ENCODE measurements at regions not wholly inside any gene's neighbourhood (a gene's known extent, or its start where the extent isn't known, plus 50 kb on each side); places are given as distances from the start of the nearest gene placed in this dataset.

GRCh38 chr6:21861942-21862341 is 268.4 kb downstream of the SOX4 start:
- Histone ChIP-seq H3K4me1 (ENCODE audit: low read depth) (no peaks in the 10 kb centered on the region), H3K4me3 (no peak overlapping the region), H3K36me3 (ENCODE audit: low read depth) (no peaks in the 10 kb centered on the region), H3K9me3 (no peaks in the 10 kb centered on the region)
- ATAC-seq (no peak), DNase-seq (no peak)
- TF ChIP-seq CTCF (IDR thresholded peaks at IDR 0.05): no peak
- intact Hi-C loops (cut with DNase I, micrococcal nuclease): no loop called here

GRCh38 chr6:21864206-21864605 is 270.7 kb downstream of the SOX4 start:
- no peak for TF ChIP-seq CTCF (IDR thresholded peaks at IDR 0.05)
- no peak overlapping the region for H3K4me3 ChIP-seq
- no peaks in the 10 kb centered on the region for H3K9me3 ChIP-seq
- DNase-seq: no peak
- H3K4me1 ChIP-seq (ENCODE audit: low read depth): no peaks in the 10 kb centered on the region
- intact Hi-C loops (cut with DNase I, micrococcal nuclease): no loop called here
- ATAC-seq: no peak
- no peaks in the 10 kb centered on the region for H3K36me3 ChIP-seq (ENCODE audit: low read depth)

- ATAC-seq (no peak), DNase-seq (no peak)
- intact Hi-C loops (cut with DNase I, micrococcal nuclease): no loop called here
- no peak for TF ChIP-seq CTCF (IDR thresholded peaks at IDR 0.05)
- no peaks in the 10 kb centered on the region for H3K4me1 ChIP-seq (ENCODE audit: low read depth)
- no peak overlapping the region for H3K4me3 ChIP-seq
- no peaks in the 10 kb centered on the region for H3K9me3 ChIP-seq
- H3K36me3 ChIP-seq (ENCODE audit: low read depth): no peaks in the 10 kb centered on the region
These were observed 274.7 kb downstream of the SOX4 start for GRCh38 chr6:21868226-21868625.

GRCh38 chr6:21869085-21869771 is 275.7 kb downstream of the SOX4 start:
- ATAC-seq: no peak
- intact Hi-C loops (cut with DNase I, micrococcal nuclease): no loop called here
- Histone ChIP-seq H3K4me3 (no peak overlapping the region), H3K36me3 (ENCODE audit: low read depth) (no peaks in the 10 kb centered on the region), H3K4me1 (ENCODE audit: low read depth) (no peaks in the 10 kb centered on the region), H3K9me3 (no peaks in the 10 kb centered on the region)
- DNase-seq: no peak
- no peak for TF ChIP-seq CTCF (IDR thresholded peaks at IDR 0.05)

- Histone ChIP-seq H3K4me3 (no peak overlapping the region), H3K36me3 (ENCODE audit: low read depth) (no peaks in the 10 kb centered on the region), H3K9me3 (no peaks in the 10 kb centered on the region), H3K4me1 (ENCODE audit: low read depth) (no peaks in the 10 kb centered on the region)
- DNase-seq (no peak), ATAC-seq (no peak)
- no peak for TF ChIP-seq CTCF (IDR thresholded peaks at IDR 0.05)
- intact Hi-C loops (cut with DNase I, micrococcal nuclease): no loop called here
These were observed 276.7 kb downstream of the SOX4 start for GRCh38 chr6:21870076-21870730.
